B cell (primary cell): ENCODE measurements at regions not wholly inside any gene's neighbourhood (a gene's known extent, or its start where the extent isn't known, plus 50 kb on each side); places are given as distances from the start of the nearest gene placed in this dataset.

Source experiments
- ATAC-seq: fragments of 200-7000 bp; cut with Tn5 transposase; one replicate; pipeline ENCODE4 v1.10.0; 2021; ENCODE audit warnings: low read depth, mild to moderate bottlenecking, moderate number of reproducible peaks, moderate library complexity
- CTCF ChIA-PET: fragments of 350-600 bp; sonication (Branson Sonifier 250); formaldehyde crosslinking; loops from one replicate; lab custom pipeline; 2021; ENCODE audit warnings: antibody characterized with exemption, inconsistent platforms; lab: Charles Lee
- POLR2A ChIA-PET: fragments of 350-600 bp; sonication (Branson Sonifier 250); formaldehyde crosslinking; loops from one replicate; lab custom pipeline; 2021; ENCODE audit warnings: antibody characterized with exemption; lab: Charles Lee
- DNase-seq: peaks from one replicate; pipeline ENCODE4 v3.0.0; 2013
- H2AFZ ChIP-seq: 2 replicates; pipeline ENCODE4 v1.6.1; 2012; ENCODE audit warnings: mild to moderate bottlenecking, low read depth, low read length; ENCODE audit not compliant: insufficient read depth, poor library complexity, severe bottlenecking
- H3K27ac ChIP-seq, 2 donors: 1 replicate in 1 of 2; 2 replicates in 1 of 2; pipeline ENCODE4 v1.5.1; 2012 to 2013; ENCODE audit warnings: low read length in 2 of 2, mild to moderate bottlenecking in 2 of 2, moderate library complexity in 1 of 2
- H3K27me3 ChIP-seq, 4 experiments: fragments of 200-600 bp in 1 of 4; sonication (generic) in 1 of 4; replicated peaks in 1 of 4; 1 replicate in 2 of 4; 2 replicates in 2 of 4; pipeline versions ENCODE4 v1.6.1 to v1.7.0; 2013 to 2016; ENCODE audit warnings: low read length in 3 of 4, mild to moderate bottlenecking in 2 of 4, mixed read lengths in 1 of 4, moderate library complexity in 1 of 4; ENCODE audit not compliant: insufficient read depth in 4 of 4, control insufficient read depth in 3 of 4; ENCODE audit errors: control extremely low read depth in 1 of 4
- H3K36me3 ChIP-seq, 2 experiments: replicated peaks in 1 of 2; 1 replicate in 1 of 2; 2 replicates in 1 of 2; pipeline versions ENCODE4 v1.6.1 to v1.7.1; 2013; ENCODE audit warnings: low read length in 1 of 2; ENCODE audit not compliant: insufficient read depth in 2 of 2, control insufficient read depth in 1 of 2; ENCODE audit errors: control extremely low read depth in 1 of 2, extremely low read depth in 1 of 2
- H3K4me1 ChIP-seq, 2 donors: fragments of 200-600 bp in 1 of 2; sonication (generic) in 1 of 2; 1 replicate in 1 of 2; 2 replicates in 1 of 2; pipeline versions ENCODE4 v1.5.1 to v1.6.1; 2013 to 2017; ENCODE audit warnings: low read length in 2 of 2; ENCODE audit not compliant: control insufficient read depth in 2 of 2, insufficient read depth in 2 of 2
- H3K4me2 ChIP-seq: replicated peaks from 2 replicates; pipeline ENCODE3; 2012; ENCODE audit warnings: mild to moderate bottlenecking, low read depth, low read length; ENCODE audit not compliant: poor library complexity, severe bottlenecking
- H3K4me3 ChIP-seq, 5 experiments: fragments of 200-600 bp in 1 of 5; sonication (generic) in 1 of 5; 1 replicate in 3 of 5; 2 replicates in 2 of 5; pipeline versions ENCODE4 v1.5.1 to v1.7.0; 2011 to 2016; ENCODE audit warnings: low read length in 4 of 5, mild to moderate bottlenecking in 4 of 5, low read depth in 2 of 5, control low read depth in 1 of 5, moderate library complexity in 1 of 5; ENCODE audit not compliant: insufficient read depth in 1 of 5; ENCODE audit errors: control extremely low read depth in 1 of 5, extremely low read depth in 1 of 5
- H3K79me2 ChIP-seq: fragments of 200-600 bp; sonication (generic); one replicate; pipeline ENCODE4 v1.6.0; 2016; ENCODE audit warnings: low read length; ENCODE audit not compliant: control insufficient read depth, insufficient read depth
- H3K9ac ChIP-seq: fragments of 200-600 bp; sonication (generic); 2 replicates; pipeline ENCODE4 v1.6.1; 2017; ENCODE audit warnings: mild to moderate bottlenecking, low read length, moderate library complexity
- H3K9me3 ChIP-seq, 3 donors: one replicate each; pipeline versions ENCODE4 v1.6.1 to v1.7.1; 2013; ENCODE audit warnings: low read length in 2 of 3; ENCODE audit not compliant: control insufficient read depth in 2 of 3, insufficient read depth in 1 of 3; ENCODE audit errors: control extremely low read depth in 1 of 3
- H4K20me1 ChIP-seq: 2 replicates; pipeline ENCODE4 v1.6.0; 2012; ENCODE audit warnings: mild to moderate bottlenecking, low read length; ENCODE audit not compliant: insufficient read depth, control insufficient read depth, poor library complexity, severe bottlenecking
- H3K27ac Mint-ChIP-seq: one replicate; pipeline ENCODE4 v1.8.0; 2021; ENCODE audit warnings: mixed read lengths
- H3K27me3 Mint-ChIP-seq: one replicate; pipeline ENCODE4 v1.8.0; 2021; ENCODE audit warnings: mixed read lengths
- H3K4me1 Mint-ChIP-seq: one replicate; pipeline ENCODE4 v1.8.0; 2021; ENCODE audit warnings: mixed read lengths
- H3K4me3 Mint-ChIP-seq: one replicate; pipeline ENCODE4 v1.8.0; 2021; ENCODE audit warnings: mixed read lengths
- H3K9me3 Mint-ChIP-seq: one replicate; pipeline ENCODE4 v1.8.0; 2022; ENCODE audit warnings: mixed read lengths; ENCODE audit not compliant: insufficient read depth
- CTCF ChIP-seq: fragments of 200-600 bp; IDR thresholded peaks from one replicate; pipeline ENCODE4 v1.8.0; 2022; ENCODE audit warnings: antibody characterized with exemption, mild to moderate bottlenecking
- EZH2 ChIP-seq: IDR thresholded peaks from 2 replicates; pipeline ENCODE4 v1.6.1; 2012; ENCODE audit warnings: borderline replicate concordance, low read depth, mild to moderate bottlenecking, moderate library complexity, low read length; ENCODE audit not compliant: insufficient read depth, poor library complexity, severe bottlenecking
- WGBS: methylation state at CpG from one replicate; pipeline ENCODE4 v1.1.5; 2013; ENCODE audit warnings: missing lambda C conversion rate; ENCODE audit not compliant: insufficient coverage; 5-methylcytosine and 5-hydroxymethylcytosine counted together
- intact Hi-C: fragments of 100-400 bp; cut with micrococcal nuclease; formaldehyde crosslinking; loops from one replicate; pipeline ENCODE4 v1.10.0; 2022

- no peak for DNase-seq
- Histone ChIP-seq H3K79me2 (no peaks in the 10 kb centered on the region), H3K36me3 (no peaks in the 10 kb centered on the region), H3K27ac (no peak overlapping the region), H3K4me3 (no peak overlapping the region), H3K27me3 (peaks cover 0 to 6% (median 1%) of the 10 kb centered on the region in 4 experiments), H3K4me2 (no peak overlapping the region), H3K9me3 (peaks cover 3 to 6% (median 6%) of the 10 kb centered on the region in 3 donors), H3K4me1 (no peaks in the 10 kb centered on the region), H3K9ac (no peak overlapping the region), H2AFZ (no peak overlapping the region), H4K20me1 (no peaks in the 10 kb centered on the region)
- no peak for ATAC-seq
- TF ChIP-seq CTCF: no peak
- TF ChIP-seq EZH2: no peak
- WGBS: 55% methylated on average over 19 of the region's 25 CpGs
- ChIA-PET CTCF (no interaction called here), POLR2A (no interaction called here)
- intact Hi-C loops: no loop called here
- Mint-ChIP-seq H3K4me1 (no peaks in the 10 kb centered on the region), H3K4me3 (no peak overlapping the region), H3K27ac (no peak overlapping the region), H3K9me3 (peaks cover 4% of the 10 kb centered on the region), H3K27me3 (peaks cover 20% of the 10 kb centered on the region)
These were observed 77.6 kb upstream of the VANGL1 start for GRCh38 chr1:115564201-115564600.

GRCh38 chr1:115560027-115560426 lies 81.7 kb upstream of the VANGL1 start:
- intact Hi-C loops: no loop called here
- no peak overlapping the region for H3K4me2 ChIP-seq
- no peak overlapping the region for H2AFZ ChIP-seq
- no peak for TF ChIP-seq EZH2
- no peak for TF ChIP-seq CTCF
- no peaks in the 10 kb centered on the region for H4K20me1 ChIP-seq
- no peak overlapping the region for H3K4me3 ChIP-seq
- peaks cover 0 to 6% (median 1%) of the 10 kb centered on the region in 4 experiments for H3K27me3 ChIP-seq
- H3K79me2 ChIP-seq: no peaks in the 10 kb centered on the region
- Mint-ChIP-seq H3K4me1 (no peaks in the 10 kb centered on the region), H3K4me3 (no peak overlapping the region), H3K27me3 (peaks cover 22% of the 10 kb centered on the region), H3K27ac (no peak overlapping the region), H3K9me3 (no peaks in the 10 kb centered on the region)
- CTCF ChIA-PET: no interaction called here
- WGBS: 83% methylated on average over 1 of the region's 7 CpGs
- no peak overlapping the region for H3K9ac ChIP-seq
- no peak for ATAC-seq
- H3K9me3 ChIP-seq: peaks cover 0 to 6% (median 0%) of the 10 kb centered on the region in 3 donors
- POLR2A ChIA-PET: no interaction called here
- H3K27ac ChIP-seq: no peak overlapping the region
- DNase-seq: no peak
- no peaks in the 10 kb centered on the region for H3K4me1 ChIP-seq
- no peaks in the 10 kb centered on the region for H3K36me3 ChIP-seq
